Breast epithelium (tissue), 4 donors: ENCODE measurements at regions not wholly inside any gene's neighbourhood (a gene's known extent, or its start where the extent isn't known, plus 50 kb on each side); places are given as distances from the start of the nearest gene placed in this dataset.

ENCODE experiments used
- DNase-seq, 2 donors: peaks; one replicate each; pipeline ENCODE4 v3.0.0-alpha.2; 2019; ENCODE audit warnings: low spot score in 2 of 2
- H3K27ac ChIP-seq, 2 donors: fragments of 200-600 bp; sonication (generic) in 1 of 2; one replicate each; pipeline ENCODE4 v1.5.1; 2016 to 2019; ENCODE audit warnings: mild to moderate bottlenecking in 1 of 2
- H3K27me3 ChIP-seq, 2 donors: fragments of 200-600 bp; sonication (generic) in 1 of 2; one replicate each; pipeline versions ENCODE4 v1.5.1 to v1.6.0; 2017 to 2019; ENCODE audit warnings: control low read depth in 1 of 2, mild to moderate bottlenecking in 1 of 2
- H3K36me3 ChIP-seq: fragments of 200-600 bp; one replicate; pipeline ENCODE4 v1.5.1; 2019
- H3K4me1 ChIP-seq, 2 donors: fragments of 200-600 bp; sonication (generic); one replicate each; pipeline ENCODE4 v1.5.1; 2016 to 2019; ENCODE audit warnings: control low read depth in 1 of 2
- H3K4me3 ChIP-seq, 3 donors: fragments of 200-600 bp; sonication (generic); 1 replicate in 2 of 3; 2 replicates in 1 of 3; pipeline ENCODE4 v1.5.1; 2016 to 2019; ENCODE audit warnings: mild to moderate bottlenecking in 3 of 3, moderate library complexity in 2 of 3
- H3K9me3 ChIP-seq, 2 donors: fragments of 200-600 bp; sonication (generic) in 1 of 2; one replicate each; pipeline ENCODE4 v1.5.1; 2016 to 2019; ENCODE audit warnings: control low read depth in 1 of 2
- POLR2A ChIP-seq: fragments of 450-650 bp; IDR thresholded peaks from one replicate; pipeline ENCODE4 v1.6.1; 2016; ENCODE audit warnings: antibody characterized with exemption, mild to moderate bottlenecking, moderate library complexity
- POLR2AphosphoS5 ChIP-seq, 3 donors: sonication (generic); formaldehyde crosslinking; IDR thresholded peaks; one replicate each; pipeline ENCODE4 v1.6.1; 2017; ENCODE audit warnings: antibody characterized with exemption in 3 of 3
- intact Hi-C: fragments of 100-400 bp; cut with DNase I; formaldehyde crosslinking; loops from one replicate; pipeline ENCODE4 v1.15.1; 2023; ENCODE audit warnings: low total_unique reads
- TF ChIP-seq, protein P1 (sequence below), 3 donors: fragments of 450-650 bp; IDR thresholded peaks; one replicate each; pipeline ENCODE4 v1.5.1; 2016 to 2017; ENCODE audit warnings: antibody characterized with exemption in 3 of 3, mild to moderate bottlenecking in 3 of 3, moderate library complexity in 3 of 3

DNA sequence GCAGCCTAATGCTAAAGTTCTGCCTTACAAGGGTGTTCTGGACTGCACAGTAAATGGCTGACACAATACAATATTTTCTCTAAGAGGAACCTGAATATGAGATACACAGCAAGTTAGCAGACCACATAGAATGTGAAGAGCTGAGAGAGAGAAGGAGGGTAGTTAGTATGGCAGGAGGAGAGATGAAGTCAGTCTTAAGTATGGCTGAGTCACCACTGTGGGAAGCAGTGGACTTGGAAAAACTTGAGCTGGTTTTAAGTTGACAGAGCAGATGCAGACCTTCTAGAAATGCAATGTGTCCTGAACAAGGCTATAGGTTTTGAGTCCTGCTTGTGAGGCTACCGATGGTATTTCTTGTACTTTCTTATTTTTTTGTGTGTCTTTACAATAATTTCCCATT lies 172.5 kb downstream of the SH2D1A start:
- peaks cover 4 to 13% of the 10 kb centered on the region in 2 donors for H3K9me3 ChIP-seq
- DNase-seq = no peak
- H3K4me3 ChIP-seq = no peak overlapping the region
- no peaks in the 10 kb centered on the region for H3K4me1 ChIP-seq
- TF ChIP-seq POLR2A (no peak), POLR2AphosphoS5 (IDR thresholded peaks at IDR 0.05) (no peak)
- TF ChIP-seq, protein P1, sequence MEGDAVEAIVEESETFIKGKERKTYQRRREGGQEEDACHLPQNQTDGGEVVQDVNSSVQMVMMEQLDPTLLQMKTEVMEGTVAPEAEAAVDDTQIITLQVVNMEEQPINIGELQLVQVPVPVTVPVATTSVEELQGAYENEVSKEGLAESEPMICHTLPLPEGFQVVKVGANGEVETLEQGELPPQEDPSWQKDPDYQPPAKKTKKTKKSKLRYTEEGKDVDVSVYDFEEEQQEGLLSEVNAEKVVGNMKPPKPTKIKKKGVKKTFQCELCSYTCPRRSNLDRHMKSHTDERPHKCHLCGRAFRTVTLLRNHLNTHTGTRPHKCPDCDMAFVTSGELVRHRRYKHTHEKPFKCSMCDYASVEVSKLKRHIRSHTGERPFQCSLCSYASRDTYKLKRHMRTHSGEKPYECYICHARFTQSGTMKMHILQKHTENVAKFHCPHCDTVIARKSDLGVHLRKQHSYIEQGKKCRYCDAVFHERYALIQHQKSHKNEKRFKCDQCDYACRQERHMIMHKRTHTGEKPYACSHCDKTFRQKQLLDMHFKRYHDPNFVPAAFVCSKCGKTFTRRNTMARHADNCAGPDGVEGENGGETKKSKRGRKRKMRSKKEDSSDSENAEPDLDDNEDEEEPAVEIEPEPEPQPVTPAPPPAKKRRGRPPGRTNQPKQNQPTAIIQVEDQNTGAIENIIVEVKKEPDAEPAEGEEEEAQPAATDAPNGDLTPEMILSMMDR (IDR thresholded peaks at IDR 0.05) = no peak
- H3K27ac ChIP-seq = no peak overlapping the region
- no peaks in the 10 kb centered on the region for H3K36me3 ChIP-seq
- no peaks in the 10 kb centered on the region for H3K27me3 ChIP-seq
- intact Hi-C loops = no loop called here

DNA sequence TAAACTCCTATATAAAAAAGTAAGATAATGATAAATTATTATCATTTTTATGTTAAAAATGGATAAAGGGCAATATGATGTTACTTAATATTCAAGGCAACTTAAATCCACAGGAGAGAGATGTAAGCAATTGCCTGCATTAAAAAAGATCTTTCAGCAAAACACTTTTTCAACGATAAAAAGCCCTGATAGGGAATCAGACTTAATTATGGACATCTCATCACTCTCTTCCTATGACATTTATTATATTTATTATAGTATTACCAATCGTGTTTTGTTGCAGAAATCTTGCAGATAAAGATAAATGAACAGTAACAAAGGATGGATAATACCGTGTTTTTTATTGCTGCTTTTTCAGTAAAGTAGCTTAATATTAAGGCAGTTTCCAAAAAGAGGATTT lies 178.5 kb downstream of the SH2D1A start:
- Histone ChIP-seq H3K27ac (no peak overlapping the region), H3K4me3 (no peak overlapping the region)
- DNase-seq = no peak

DNA sequence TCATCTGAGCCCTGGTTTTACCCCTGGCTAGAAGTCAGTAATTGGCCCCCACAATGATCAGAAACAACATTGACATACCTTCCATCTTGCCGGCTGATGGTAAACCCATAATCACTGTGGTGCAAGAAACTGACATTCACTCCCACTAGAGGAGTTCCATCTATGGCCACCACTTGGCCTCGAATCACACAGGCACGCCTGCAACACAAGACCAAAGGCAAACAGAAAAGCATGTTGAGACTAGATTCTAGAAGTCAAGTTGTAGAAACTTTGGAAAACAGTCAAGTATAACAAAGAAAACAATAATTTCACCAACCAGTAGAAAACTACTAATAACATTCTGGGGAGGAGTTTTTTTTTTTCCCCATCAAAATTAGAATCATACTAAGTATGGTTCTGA lies 183.4 kb downstream of the SH2D1A start:
- no peaks in the 10 kb centered on the region for H3K4me1 ChIP-seq
- H3K36me3 ChIP-seq = no peaks in the 10 kb centered on the region
- DNase-seq = no peak
- intact Hi-C loops = no loop called here
- H3K4me3 ChIP-seq = no peak overlapping the region
- no peaks in the 10 kb centered on the region for H3K27me3 ChIP-seq
- H3K9me3 ChIP-seq = no peaks in the 10 kb centered on the region
- no peak overlapping the region for H3K27ac ChIP-seq
- TF ChIP-seq POLR2A (no peak), POLR2AphosphoS5 (IDR thresholded peaks at IDR 0.05) (no peak)
- TF ChIP-seq, protein P1 (IDR thresholded peaks at IDR 0.05) = no peak

More for the DNA sequence above, 178.5 kb downstream of the SH2D1A start:
- intact Hi-C loops = no loop called here
- Histone ChIP-seq H3K9me3 (no peaks in the 10 kb centered on the region), H3K36me3 (no peaks in the 10 kb centered on the region), H3K27me3 (no peaks in the 10 kb centered on the region), H3K4me1 (no peaks in the 10 kb centered on the region)
- TF ChIP-seq POLR2AphosphoS5 (IDR thresholded peaks at IDR 0.05) = no peak
- TF ChIP-seq, protein P1 (IDR thresholded peaks at IDR 0.05) = no peak
- no peak for TF ChIP-seq POLR2A

DNA sequence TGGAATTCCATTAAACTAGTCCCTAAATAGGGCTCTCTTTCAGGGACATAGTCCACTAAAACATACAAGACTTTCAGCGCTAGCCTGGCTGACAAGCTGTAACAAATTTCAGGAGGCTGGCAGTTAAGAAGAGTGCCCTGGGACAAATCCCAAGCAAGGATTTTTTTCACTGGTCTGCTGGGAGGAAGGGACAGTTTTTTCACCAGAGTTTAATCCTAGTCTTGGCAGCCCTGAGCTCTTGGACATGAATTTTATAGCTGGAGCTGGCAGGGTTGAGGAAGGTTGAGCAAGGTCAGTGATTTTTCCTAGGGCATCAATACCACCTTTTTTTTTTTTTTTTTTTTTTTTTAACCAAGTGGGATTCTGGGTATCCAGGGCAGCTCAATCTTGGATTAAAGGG lies 184.4 kb downstream of the SH2D1A start:
- no peak overlapping the region for H3K4me3 ChIP-seq
- no peaks in the 10 kb centered on the region for H3K27me3 ChIP-seq
- no peaks in the 10 kb centered on the region for H3K36me3 ChIP-seq
- TF ChIP-seq POLR2AphosphoS5 (IDR thresholded peaks at IDR 0.05) (no peak), POLR2A (no peak)
- TF ChIP-seq, protein P1 (IDR thresholded peaks at IDR 0.05) = no peak
- intact Hi-C loops = no loop called here
- peak in 1 of 2 donors; percentile 17 for DNase-seq
- no peaks in the 10 kb centered on the region for H3K9me3 ChIP-seq
- H3K4me1 ChIP-seq = no peaks in the 10 kb centered on the region
- no peak overlapping the region for H3K27ac ChIP-seq

DNA sequence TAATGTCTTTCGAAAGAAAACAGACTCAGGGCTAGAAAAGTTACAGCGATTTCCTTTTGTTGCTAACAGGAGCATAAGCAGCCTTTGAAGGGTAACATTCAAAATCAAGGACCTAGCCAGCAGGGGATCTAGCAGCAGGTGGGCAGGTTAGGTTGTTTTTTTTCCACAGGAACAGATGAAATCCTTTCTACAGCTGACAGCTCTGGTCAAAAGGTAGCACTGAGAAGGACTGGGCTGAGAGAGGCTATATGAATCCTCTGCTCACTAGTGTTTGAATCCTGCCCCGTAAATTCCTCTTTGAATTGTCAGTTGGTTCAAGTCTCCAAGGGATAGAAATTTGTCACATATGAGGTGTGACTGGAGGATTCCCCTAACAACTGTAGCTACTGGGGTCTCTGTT lies 188.2 kb downstream of the SH2D1A start:
- H3K9me3 ChIP-seq = no peaks in the 10 kb centered on the region
- DNase-seq = no peak
- no peak for TF ChIP-seq POLR2AphosphoS5 (IDR thresholded peaks at IDR 0.05)
- TF ChIP-seq, protein P1 (IDR thresholded peaks at IDR 0.05) = no peak
- TF ChIP-seq POLR2A = no peak
- H3K36me3 ChIP-seq = no peaks in the 10 kb centered on the region
- H3K4me1 ChIP-seq = no peaks in the 10 kb centered on the region
- no peak overlapping the region for H3K4me3 ChIP-seq
- intact Hi-C loops = no loop called here
- no peaks in the 10 kb centered on the region for H3K27me3 ChIP-seq
- H3K27ac ChIP-seq = no peak overlapping the region
